Parathyroid adenoma (tissue), 2 donors: ENCODE measurements at regions not wholly inside any gene's neighbourhood (a gene's known extent, or its start where the extent isn't known, plus 50 kb on each side); places are given as distances from the start of the nearest gene placed in this dataset.

Experiments
- H2AFZ ChIP-seq: fragments of 300-600 bp; sonication (generic); one replicate; pipeline ENCODE4 v1.7.0; 2017; ENCODE audit warnings: antibody characterized with exemption, mild to moderate bottlenecking
- H3K27ac ChIP-seq: fragments of 300-600 bp; sonication (generic); one replicate; pipeline ENCODE4 v1.7.0; 2017
- H3K27me3 ChIP-seq: fragments of 300-600 bp; sonication (generic); one replicate; pipeline ENCODE4 v1.7.0; 2017; ENCODE audit warnings: low read length; ENCODE audit not compliant: control insufficient read depth, insufficient read depth
- H3K36me3 ChIP-seq: fragments of 300-600 bp; sonication (generic); one replicate; pipeline ENCODE4 v1.7.0; 2017; ENCODE audit warnings: low read length; ENCODE audit not compliant: control insufficient read depth, insufficient read depth
- H3K4me1 ChIP-seq: fragments of 300-600 bp; sonication (generic); one replicate; pipeline ENCODE4 v1.7.0; 2017; ENCODE audit warnings: control low read depth
- H3K4me2 ChIP-seq: fragments of 300-600 bp; sonication (generic); one replicate; pipeline ENCODE4 v1.7.0; 2017; ENCODE audit warnings: low read length
- H3K4me3 ChIP-seq: fragments of 300-600 bp; sonication (generic); one replicate; pipeline ENCODE4 v1.7.0; 2017; ENCODE audit warnings: low read depth, low read length
- H3K79me2 ChIP-seq: fragments of 300-600 bp; sonication (generic); one replicate; pipeline ENCODE4 v1.7.0; 2017; ENCODE audit warnings: control low read depth
- H3K9ac ChIP-seq: fragments of 300-600 bp; sonication (generic); one replicate; pipeline ENCODE4 v1.7.0; 2017; ENCODE audit warnings: mild to moderate bottlenecking
- H3K9me3 ChIP-seq: fragments of 300-600 bp; sonication (generic); one replicate; pipeline ENCODE4 v1.7.0; 2017; ENCODE audit warnings: low read length; ENCODE audit not compliant: control insufficient read depth
- CTCF ChIP-seq: fragments of 300-600 bp; sonication (generic); IDR thresholded peaks from one replicate; pipeline ENCODE4 v1.7.0; 2017; ENCODE audit warnings: antibody characterized with exemption, mild to moderate bottlenecking
- donor health status: primary hyperparathyroidism.

DNA sequence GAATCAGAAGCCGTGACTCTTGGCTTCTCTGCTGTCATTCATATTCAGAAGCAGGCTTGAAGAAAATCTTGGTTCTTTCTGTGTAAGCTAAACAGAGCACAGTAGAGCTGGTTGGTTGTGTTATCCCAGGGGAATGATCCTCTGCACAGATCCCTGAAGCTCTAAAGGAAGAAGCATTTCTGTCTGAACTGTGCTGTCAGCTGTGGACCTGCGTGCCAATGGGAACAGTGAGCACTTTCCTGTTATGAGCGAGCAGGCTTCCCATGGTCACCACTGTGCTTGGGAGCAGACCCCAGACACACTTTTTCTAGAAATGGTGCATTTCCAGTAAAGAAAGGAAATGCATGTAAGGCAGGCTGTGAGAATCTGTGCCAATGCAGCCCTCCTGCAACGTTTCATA lies 490.2 kb downstream of the EPM2A start:
- Histone ChIP-seq H2AFZ (peak overlapping the region; percentile 82), H3K36me3 (no peaks in the 10 kb centered on the region), H3K27me3 (no peaks in the 10 kb centered on the region), H3K4me1 (peaks cover 35% of the 10 kb centered on the region), H3K9me3 (peaks cover 4% of the 10 kb centered on the region), H3K9ac (no peak overlapping the region), H3K27ac (peak overlapping the region; percentile 82), H3K4me3 (no peak overlapping the region), H3K4me2 (no peak overlapping the region), H3K79me2 (no peaks in the 10 kb centered on the region)
- no peak for TF ChIP-seq CTCF

GRCh38 chr6:145247692-145248419 lies 487.5 kb downstream of the EPM2A start:
- H3K4me3 ChIP-seq: no peak overlapping the region
- no peak for TF ChIP-seq CTCF
- H3K79me2 ChIP-seq: no peaks in the 10 kb centered on the region
- H2AFZ ChIP-seq: peak overlapping the region; percentile 55
- H3K36me3 ChIP-seq: no peaks in the 10 kb centered on the region
- peak overlapping the region; percentile 89 for H3K27ac ChIP-seq
- H3K9me3 ChIP-seq: peaks cover 4% of the 10 kb centered on the region
- peaks cover 60% of the 10 kb centered on the region for H3K4me1 ChIP-seq
- no peak overlapping the region for H3K9ac ChIP-seq
- H3K27me3 ChIP-seq: no peaks in the 10 kb centered on the region
- no peak overlapping the region for H3K4me2 ChIP-seq

GRCh38 chr6:145250436-145250835 lies 484.9 kb downstream of the EPM2A start:
- Histone ChIP-seq H3K4me3 (no peak overlapping the region), H3K27me3 (no peaks in the 10 kb centered on the region), H2AFZ (peak overlapping the region; percentile 57), H3K36me3 (no peaks in the 10 kb centered on the region), H3K9me3 (peaks cover 4% of the 10 kb centered on the region), H3K27ac (peak overlapping the region; percentile 89), H3K9ac (no peak overlapping the region), H3K4me2 (no peak overlapping the region), H3K79me2 (no peaks in the 10 kb centered on the region), H3K4me1 (peaks cover 59% of the 10 kb centered on the region)
- no peak for TF ChIP-seq CTCF

DNA sequence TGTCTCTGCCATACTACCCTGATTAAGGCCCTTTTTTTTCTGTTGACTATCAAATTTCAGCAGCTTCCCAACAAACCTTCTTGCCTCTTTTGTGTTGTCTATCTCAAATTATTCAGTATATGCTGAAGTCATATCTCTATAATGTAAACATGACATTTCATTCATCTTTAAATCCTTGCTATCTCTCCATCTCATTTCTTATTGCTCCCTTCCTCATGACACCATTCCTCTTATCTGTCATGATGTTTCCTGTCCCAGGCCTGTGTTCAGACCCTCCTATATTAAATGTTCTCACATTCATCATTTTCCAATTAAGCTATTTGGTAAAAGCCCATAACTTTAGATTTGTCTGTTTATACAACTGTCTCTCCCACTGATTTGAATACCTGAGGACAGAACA lies 482.6 kb downstream of the EPM2A start:
- no peak overlapping the region for H3K9ac ChIP-seq
- H3K79me2 ChIP-seq: no peaks in the 10 kb centered on the region
- no peak overlapping the region for H3K4me2 ChIP-seq
- H3K36me3 ChIP-seq: no peaks in the 10 kb centered on the region
- H3K4me1 ChIP-seq: peaks cover 55% of the 10 kb centered on the region
- H3K27ac ChIP-seq: peak overlapping the region; percentile 89
- no peak for TF ChIP-seq CTCF
- no peak overlapping the region for H2AFZ ChIP-seq
- no peak overlapping the region for H3K4me3 ChIP-seq
- peaks cover 4% of the 10 kb centered on the region for H3K9me3 ChIP-seq
- H3K27me3 ChIP-seq: no peaks in the 10 kb centered on the region
